GM21737 (cell line): ENCODE measurements at regions not wholly inside any gene's neighbourhood (a gene's known extent, or its start where the extent isn't known, plus 50 kb on each side); places are given as distances from the start of the nearest gene placed in this dataset.
"Not testable (repeated sequence)": the region's sequence is repeated elsewhere in the genome, so short reads cannot be mapped to it uniquely, and the experiment has no call there.

Experiments
- ATAC-seq: cut with Tn5 transposase; IDR thresholded peaks from one replicate; pipeline ENCODE4 v1.9.1; 2021; ENCODE audit warnings: mild to moderate bottlenecking, moderate library complexity; ENCODE audit not compliant: unreplicated experiment

GRCh38 chr10:53664282-53665019 lies 891.9 kb upstream of the MBL2 start:
- no peak for ATAC-seq

GRCh38 chr10:53650794-53651193 lies 878.2 kb upstream of the MBL2 start:
- no peak for ATAC-seq

- not testable (repeated sequence) for ATAC-seq
These were observed 874.6 kb upstream of the MBL2 start for GRCh38 chr10:53647221-53647620.

GRCh38 chr10:53646525-53646924 lies 873.9 kb upstream of the MBL2 start:
- ATAC-seq: no peak

- ATAC-seq: no peak
These were observed 873.4 kb upstream of the MBL2 start for GRCh38 chr10:53645951-53646350.

- ATAC-seq: no peak
These were observed 865.4 kb upstream of the MBL2 start for GRCh38 chr10:53638006-53638405.

- ATAC-seq: no peak
These were observed 852.1 kb upstream of the MBL2 start for GRCh38 chr10:53624722-53625121.

GRCh38 chr10:53622201-53622600 lies 849.6 kb upstream of the MBL2 start:
- no peak for ATAC-seq

GRCh38 chr10:53619671-53620070 lies 847.1 kb upstream of the MBL2 start:
- ATAC-seq: no peak

- ATAC-seq: no peak
These were observed 835.1 kb upstream of the MBL2 start for GRCh38 chr10:53607691-53608090.

GRCh38 chr10:53606981-53607380 lies 834.4 kb upstream of the MBL2 start:
- no peak for ATAC-seq

GRCh38 chr10:53601260-53601875 lies 828.8 kb upstream of the MBL2 start:
- ATAC-seq: no peak

- no peak for ATAC-seq
These were observed 826.3 kb upstream of the MBL2 start for GRCh38 chr10:53598914-53599313.

GRCh38 chr10:53597835-53598251 lies 825.3 kb upstream of the MBL2 start:
- ATAC-seq: no peak

GRCh38 chr10:53580465-53580864 lies 807.9 kb upstream of the MBL2 start:
- no peak for ATAC-seq

GRCh38 chr10:53579773-53580172 lies 807.2 kb upstream of the MBL2 start:
- ATAC-seq: no peak

- ATAC-seq: no peak
These were observed 801.4 kb upstream of the MBL2 start for GRCh38 chr10:53574024-53574423.

- no peak for ATAC-seq
These were observed 800.9 kb upstream of the MBL2 start for GRCh38 chr10:53573498-53573897.

- no peak for ATAC-seq
These were observed 800.2 kb upstream of the MBL2 start for GRCh38 chr10:53572799-53573198.

GRCh38 chr10:53570221-53570620 lies 797.6 kb upstream of the MBL2 start:
- no peak for ATAC-seq

GRCh38 chr10:53569455-53569854 lies 796.9 kb upstream of the MBL2 start:
- ATAC-seq: no peak

- no peak for ATAC-seq
These were observed 776.1 kb upstream of the MBL2 start for GRCh38 chr10:53548664-53549063.

GRCh38 chr10:53547364-53547763 lies 774.8 kb upstream of the MBL2 start:
- no peak for ATAC-seq
